COR-L47 (cell line): ENCODE measurements at regions not wholly inside any gene's neighbourhood (a gene's known extent, or its start where the extent isn't known, plus 50 kb on each side); places are given as distances from the start of the nearest gene placed in this dataset.
"Not testable (repeated sequence)": the region's sequence is repeated elsewhere in the genome, so short reads cannot be mapped to it uniquely, and the experiment has no call there.

Experiments used
- DNase-seq: peaks from one replicate; lab custom pipeline; 2025; lab: John Stamatoyannopoulos, UW

DNA sequence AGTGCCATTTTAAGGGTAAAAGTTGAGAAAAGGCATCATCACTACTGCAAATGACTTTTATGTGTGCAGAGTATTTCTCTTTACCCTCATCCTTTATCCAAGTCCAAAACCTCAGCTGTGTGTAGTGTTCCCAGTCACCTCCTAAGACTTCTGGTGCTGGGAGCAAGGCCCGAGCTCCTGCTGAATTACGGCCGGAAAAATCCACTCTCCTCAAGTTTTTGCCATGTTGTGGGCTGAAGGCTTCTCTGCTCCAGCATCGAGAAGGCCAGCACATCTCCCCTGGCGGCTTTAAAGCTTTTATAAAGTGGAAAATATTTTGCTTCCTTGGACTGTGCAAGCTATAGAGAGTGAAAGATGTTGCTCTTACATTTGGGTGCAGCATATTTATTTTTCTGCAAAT, 153.2 kb upstream of the THBS2 start:
- DNase-seq: no peak

DNA sequence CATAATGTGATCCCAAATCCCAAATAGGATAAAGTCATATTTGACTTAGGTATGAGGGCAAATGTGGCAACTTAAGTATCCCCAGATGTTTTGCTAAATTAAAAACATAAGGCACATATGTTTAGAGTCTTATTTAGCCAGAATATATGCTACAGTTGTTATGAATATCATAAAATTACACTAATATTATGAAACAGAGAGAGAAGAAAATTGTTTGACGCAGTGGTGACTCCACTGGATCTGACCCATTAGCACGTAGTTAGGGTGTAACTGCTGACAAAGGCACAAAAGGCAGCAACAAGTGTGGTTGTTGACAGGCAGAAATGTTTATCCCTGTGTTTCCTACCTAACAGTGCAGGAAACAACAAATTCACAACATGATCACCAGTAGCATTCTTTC, 152.4 kb upstream of the THBS2 start:
- no peak for DNase-seq

DNA sequence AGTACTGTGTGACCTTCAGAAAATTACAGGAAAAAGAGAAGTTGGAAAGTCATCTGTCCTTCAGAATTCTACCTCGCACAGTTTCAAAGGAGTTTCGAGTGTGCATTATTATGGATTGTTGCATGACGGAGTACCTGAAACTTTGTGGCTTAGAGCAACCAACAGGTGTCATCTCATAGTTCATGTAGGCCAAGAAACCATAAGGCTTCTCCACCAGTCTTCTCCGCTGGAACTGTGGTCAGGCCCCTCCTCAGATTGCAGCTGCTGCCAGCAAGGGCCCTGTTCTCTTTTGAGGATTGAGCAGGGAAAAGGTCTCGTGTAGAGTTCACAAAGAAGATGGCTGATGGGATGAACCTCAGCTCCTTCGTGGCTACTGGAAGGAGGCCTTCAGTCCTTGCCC, 151.2 kb upstream of the THBS2 start:
- DNase-seq: no peak

DNA sequence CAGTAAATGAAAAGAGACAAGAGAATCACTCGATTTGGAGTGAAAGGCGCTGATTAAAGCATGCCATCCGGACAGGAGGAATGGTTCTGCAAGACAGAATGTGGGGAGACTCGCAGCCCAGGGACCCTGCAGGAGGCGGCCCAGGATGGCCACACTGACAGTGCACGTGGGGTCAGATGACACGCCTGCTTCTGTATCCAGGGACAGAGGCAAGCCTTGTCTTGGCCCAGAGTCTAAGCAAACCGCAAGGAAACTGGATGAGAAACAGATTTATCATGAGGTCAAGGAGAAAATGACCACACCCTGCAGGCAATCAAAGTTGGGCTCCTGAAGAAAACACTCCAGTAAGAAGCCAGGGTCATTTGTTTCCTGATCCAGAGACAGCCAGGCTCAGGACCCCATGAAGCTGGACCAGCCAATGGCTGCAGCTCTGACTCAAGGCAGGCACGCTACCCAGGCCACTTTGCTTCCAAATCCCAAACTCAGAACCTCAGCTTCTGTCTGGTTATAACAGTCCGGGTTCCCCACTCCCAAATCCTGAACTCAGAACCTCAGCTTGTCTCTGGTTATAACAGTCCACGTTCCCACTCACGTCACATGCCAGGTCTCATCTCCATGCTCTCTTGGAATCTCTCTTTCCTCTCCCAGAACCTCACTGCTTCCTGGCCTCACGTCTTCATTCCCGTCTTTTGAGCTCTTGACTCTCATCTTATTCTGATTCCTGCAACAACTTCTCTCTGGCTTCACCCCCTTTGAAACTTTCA, 144.9 kb upstream of the THBS2 start:
- DNase-seq: no peak

DNA sequence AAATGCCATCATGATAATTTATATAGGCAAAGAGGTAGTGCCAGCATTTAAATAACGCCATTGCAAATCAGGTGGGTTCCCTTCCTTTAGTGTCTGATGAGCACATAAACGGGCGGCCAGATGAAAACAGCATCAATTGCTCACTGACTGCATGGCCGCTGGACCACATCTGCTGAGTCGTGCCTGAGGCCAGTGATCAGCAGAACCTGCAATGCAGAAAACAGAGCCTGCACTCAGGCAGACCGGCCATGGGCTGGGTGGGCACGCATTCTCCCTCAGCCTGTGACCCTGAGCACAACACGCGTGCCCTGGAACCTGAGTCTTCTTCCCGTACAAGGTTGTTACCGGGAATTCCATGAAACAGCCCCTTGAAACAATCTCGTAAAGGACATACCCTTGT, 144.0 kb upstream of the THBS2 start:
- DNase-seq: no peak

DNA sequence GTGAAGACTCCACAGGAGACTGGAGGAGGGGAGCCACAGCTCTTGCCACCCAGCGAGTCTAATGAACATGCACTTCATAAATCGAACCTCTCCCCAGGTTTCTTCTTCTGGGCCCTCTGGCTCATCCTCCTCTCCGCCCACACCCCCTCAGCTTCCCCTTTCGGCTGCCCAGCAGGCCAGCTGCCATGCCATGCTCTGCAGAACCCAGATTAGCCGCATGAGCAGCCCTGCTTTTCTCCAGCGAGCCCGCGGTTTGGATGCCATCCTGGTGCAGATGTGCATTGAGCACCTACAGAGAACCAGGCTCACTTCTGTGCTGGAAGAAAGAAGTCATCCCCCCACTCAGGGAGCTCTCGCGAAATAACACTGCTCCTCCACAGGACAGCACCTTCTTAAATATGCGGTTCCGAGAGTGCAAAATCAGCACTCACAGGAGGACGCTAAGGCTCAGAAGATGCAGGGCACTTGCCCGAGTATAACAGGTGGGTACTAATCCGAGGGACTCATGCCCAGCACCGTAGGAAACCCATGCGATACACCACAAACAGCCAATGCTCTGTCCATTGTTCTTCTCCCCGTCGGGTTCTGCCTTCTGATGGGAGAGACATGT, 143.0 kb upstream of the THBS2 start:
- no peak for DNase-seq

DNA sequence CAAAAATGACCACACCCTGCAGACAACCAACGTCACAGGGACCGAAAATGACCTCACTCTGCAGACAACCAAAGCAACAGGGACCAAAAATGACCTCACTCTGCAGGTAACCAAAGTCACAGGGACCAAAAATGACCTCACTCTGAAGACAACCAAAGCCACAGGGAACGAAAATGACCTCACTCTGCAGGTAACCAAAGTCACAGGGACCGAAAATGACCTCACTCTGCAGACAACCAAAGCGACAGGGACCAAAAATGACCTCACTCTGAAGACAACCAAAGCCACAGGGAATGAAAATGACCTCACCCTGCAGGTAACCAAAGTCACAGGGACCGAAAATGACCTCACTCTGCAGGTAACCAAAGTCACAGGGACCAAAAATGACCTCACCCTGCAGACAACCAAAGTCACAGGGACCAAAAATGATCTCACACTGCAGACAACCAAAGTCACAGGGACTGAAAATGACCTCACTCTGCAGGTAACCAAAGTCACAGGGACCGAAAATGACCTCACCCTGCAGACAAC, 142.4 kb upstream of the THBS2 start:
- DNase-seq: not testable (repeated sequence)

DNA sequence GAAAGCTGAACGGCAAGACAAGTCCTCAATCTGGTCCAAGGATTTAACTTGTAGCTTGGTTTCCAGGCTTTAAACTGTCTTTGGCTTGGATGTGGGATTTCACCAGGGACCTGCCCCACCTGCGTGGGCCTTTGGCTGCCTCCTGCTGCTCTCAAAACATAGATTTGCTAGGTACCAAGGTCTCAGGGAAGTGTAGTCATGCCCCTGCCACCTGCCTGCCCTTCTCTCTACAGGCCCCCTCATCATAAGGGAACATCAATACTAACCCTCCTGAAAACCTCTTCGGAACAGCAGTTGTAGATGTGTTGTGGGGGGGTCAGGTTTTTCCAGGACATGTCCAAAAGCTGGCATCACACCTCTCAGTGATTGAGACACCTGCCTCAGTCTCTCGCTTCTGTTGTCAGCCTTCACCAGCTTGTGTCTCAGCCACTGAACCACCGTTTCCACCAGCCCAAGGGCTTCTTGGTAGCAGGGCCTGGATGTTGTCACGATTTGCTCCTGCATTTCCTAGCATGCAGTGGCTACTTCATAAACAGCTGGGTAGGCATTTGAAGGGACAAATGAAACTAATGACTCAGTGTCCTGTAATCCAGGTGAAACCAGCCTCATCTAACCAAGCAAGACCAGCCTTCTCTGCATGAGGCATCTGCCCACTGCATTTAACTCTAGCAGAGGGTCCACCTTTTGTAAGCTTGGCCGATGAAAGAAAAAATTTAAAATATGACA, 141.6 kb upstream of the THBS2 start:
- DNase-seq: no peak

DNA sequence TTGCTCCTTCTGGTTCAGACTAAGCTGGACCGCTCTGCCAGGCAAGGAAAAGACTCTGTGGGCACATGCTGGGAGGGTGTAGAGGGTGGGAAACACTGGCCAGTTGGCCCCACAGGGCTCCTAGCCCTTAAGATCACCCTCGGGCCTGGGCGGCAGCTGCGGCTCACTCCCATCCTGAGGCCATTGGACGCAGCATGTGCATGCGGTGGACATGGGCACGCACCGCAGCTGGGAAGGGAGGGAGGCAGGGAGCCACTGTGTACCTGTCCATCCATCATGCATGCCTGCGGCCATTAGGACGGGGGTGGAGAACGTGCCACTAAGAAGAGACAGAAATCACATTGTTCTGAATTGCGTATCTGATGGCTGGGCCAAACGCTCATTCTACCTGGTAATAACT, 140.1 kb upstream of the THBS2 start:
- no peak for DNase-seq

DNA sequence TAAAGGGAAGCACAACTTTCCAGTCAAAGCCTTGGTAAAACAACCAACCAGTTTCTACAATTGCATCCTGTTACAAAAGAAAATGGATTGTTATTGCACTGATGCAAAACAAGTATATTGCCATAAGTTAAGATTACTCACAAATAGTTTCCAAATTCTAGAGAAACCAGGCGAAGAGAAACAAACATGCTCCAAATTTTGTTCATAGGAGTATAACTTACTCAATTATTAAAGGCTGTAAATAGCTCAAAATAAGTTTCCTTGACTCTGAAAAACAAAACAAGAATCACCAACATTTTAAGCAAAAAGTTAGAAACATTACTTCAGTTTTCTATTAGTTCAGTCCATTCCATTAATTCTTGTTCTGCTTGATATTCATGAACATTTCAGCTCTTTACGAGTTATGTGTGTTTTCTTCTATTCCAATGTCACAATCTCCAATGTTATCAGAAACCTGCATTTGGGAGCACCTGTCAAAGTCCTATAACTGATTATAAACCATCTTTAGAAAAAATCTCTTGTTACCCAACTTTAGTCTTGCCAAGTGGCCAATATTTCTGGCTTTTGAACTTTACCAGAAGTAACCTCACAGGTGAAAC, 137.9 kb upstream of the THBS2 start:
- no peak for DNase-seq

DNA sequence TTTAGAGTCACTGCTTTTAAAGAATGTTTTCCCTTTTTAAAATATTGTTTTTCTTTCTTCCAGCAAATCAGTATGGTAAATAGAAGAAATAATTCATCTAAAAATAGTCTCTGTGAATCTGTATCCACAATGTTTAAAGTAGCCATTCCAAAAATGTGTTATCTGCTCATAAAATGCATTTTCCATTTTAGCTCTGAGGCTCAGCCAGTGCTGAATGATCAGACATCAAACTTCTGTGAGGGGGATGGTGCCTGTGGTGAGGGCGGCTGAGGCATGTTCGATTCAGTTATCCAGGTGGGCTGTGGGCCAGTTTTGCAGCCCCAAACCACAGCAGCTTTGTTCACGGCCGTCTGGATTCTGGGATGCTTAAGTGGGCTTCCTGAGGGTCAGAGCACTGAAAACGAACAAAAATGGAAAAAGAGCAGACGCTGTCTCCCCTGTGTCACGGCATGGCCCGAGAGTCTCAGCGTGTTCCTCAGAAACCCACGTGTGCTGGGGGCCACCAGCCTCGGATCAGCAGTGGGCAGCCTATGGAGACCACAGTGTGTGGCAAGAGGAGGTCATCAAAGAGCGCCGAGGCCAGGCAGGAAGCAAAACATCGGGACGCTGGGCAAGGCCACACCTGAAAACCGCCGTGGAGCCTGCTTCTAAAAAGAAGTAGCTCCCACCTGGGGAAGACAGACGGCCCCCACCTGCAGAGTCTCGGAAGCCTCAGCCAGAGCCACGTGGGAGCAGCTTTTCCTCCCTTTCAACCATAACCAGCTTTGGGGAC, 134.9 kb upstream of the THBS2 start:
- DNase-seq: no peak

DNA sequence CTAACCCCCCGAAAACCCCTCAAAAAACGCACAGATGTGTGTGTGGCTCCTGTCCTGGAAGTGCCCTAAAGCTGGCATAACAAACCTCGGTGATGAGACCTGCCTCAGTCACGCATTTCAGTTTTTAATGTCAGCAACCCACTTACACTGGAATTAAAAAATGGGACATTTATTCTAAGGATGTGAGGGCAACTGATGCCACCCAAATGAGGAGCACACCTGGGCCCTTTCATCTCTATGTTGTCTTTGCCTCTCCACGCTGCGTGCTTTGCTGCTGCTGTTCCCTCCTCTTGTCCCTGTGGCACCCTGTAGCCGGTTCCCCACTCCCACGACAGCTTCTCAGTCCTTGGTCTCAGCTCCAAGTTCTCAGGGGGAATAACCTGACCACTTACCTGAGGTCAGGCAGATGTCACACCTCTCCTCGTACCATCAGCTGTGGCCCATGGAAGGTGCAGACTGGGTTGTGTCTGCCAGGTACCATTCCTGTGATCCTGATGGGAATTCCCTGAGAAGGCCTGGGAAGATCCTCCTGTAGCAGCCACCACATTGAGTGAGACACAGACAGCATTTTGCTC, 134.2 kb upstream of the THBS2 start:
- DNase-seq: no peak

DNA sequence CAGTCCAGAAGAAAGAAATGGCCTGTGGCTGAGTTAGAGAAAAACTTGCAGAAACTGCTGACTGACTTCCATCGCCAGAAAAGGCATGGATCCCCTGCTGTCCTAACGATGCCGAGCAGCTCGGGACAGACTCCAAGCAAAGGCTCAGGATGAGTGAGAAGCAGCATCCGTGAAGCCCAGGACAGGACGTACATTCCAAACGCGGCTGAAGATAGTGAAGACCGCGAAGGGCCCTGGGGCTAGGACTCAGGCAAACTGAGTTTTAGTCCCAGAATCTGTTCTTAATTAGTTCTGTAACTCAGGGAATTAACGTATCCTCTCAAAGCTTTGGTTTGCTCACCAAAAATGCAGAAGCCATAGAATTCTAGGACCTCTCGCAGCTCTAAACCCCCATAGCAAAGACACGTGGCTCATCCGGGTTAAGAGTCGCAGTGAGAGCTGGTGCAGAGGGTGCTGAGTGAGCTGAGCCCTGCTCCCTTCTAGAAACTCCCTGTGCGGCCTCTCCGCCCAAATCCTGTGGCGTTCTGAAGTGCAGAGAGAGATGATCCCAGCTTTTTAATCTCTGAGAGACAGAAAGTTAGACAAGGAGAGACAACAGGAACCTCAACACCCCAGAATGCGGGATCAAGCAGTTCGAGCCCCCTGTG, 132.9 kb upstream of the THBS2 start:
- DNase-seq: no peak

DNA sequence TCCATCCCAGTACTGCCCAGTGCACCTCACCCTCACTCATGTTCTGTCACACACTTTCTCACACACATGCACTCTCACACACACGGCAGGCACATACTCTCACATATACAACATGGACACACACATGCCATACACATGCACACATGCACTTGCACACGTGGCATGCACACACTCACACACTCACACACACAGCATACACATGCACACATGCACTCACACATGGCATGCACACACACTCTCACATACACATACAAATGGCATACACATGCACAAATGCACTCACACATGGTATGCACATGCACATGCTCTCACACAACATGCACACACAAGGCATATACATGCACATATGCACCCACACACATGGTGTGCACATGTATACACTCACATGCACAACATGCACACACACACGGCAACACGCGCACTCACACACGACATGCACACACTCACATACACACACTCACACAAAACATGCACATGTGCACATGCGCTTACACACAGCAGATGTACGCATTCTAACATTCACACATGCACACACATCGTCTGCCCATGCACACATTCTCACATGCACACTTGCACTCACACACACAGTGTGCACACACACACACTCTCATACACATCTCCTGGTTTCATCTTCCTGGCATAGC, 131.7 kb upstream of the THBS2 start:
- DNase-seq: no peak

DNA sequence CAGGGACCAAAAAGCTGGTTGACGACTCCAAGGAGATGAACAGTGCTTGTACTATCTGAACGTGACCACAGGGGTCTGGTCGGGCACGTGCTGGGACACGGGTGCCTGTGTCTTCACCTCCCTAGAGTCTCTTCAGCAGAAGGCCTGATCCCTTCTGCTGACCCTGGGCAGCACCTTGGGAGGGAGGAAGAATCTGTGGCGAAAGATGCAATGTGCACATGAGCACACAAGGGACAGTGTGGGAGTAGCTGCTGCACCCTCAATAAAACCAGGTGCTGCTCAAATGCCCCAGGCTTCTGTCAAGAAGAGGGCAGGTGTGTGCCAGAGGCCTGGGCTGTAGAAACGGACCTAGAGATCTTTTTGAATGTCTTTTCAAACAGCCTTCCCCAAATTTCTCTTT, 130.6 kb upstream of the THBS2 start:
- no peak for DNase-seq

DNA sequence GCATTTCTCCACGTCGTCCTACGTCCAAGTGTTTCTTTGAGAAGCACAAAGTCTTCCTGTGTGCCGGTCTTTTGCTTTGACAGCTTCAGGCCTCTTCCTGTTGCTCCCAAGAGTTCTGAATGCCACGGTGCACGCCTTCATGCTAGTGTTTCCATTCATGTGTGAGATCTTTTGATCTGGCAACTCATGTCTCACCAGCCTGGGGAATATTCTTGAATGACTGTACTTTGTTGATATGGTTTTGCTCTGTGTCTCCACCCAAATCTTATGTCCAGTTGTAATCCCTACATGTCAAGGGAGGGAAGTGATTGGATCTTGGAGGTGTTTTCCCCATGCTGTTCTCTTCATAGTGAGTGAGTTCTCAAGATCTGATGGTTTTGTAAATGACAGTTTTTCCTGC, 129.6 kb upstream of the THBS2 start:
- DNase-seq: no peak

DNA sequence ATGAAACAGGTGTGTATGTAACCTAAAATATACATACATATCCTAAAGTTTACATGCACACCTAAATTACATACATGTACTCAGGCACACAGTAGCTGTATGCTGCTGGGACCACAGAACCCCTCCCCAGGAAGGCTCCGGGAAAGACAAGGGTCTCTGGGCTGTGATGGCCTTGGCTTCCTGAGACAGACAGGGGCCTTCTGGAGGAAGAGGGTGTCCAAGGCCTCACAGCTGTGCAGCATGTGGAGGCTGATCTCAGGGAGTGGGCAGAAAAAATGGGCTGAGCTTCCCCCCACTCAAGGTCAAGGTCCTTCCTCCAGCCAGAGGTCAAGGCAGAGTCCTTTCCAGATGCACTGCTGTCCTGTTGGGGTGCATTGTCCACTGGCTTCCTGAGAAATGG, 129.1 kb upstream of the THBS2 start:
- no peak for DNase-seq

DNA sequence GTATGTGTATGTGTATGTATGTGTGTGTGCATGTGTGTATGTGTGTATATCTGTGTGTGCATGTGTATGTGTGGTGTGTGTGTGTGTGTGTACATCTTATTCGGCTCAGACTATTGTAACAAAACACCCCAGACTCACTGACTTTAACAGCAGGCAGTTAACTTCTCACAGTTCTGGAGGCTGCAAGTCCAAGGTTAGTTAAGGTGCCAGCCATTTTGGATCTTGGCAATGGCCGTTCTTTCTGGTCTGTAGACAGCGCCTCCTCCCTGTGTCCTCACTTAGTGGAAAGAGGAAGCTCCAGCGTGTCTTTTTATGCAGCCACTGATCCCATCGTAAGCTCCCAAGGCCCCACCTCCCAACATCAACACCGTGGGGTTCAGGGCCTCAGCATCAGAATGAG, 128.3 kb upstream of the THBS2 start:
- no peak for DNase-seq

DNA sequence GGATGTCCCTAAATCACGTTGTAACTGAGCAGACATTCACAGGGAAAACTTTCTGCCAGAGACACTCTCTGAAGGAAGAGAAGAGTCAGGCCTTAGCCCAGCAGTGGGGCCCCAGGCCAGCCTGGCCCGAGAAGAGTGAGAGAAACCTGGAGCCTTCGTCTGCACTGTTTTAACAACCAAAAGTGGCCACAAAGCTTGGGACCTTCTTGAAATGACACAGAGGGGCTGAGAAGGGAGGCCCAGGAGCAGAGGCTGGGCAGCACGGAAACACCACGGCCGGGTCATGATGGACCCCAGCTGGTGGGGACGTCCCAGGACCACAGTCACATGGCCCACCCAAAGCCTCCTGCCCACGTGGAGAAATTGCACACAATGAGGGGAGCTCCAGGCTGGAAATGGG, 126.8 kb upstream of the THBS2 start:
- no peak for DNase-seq

DNA sequence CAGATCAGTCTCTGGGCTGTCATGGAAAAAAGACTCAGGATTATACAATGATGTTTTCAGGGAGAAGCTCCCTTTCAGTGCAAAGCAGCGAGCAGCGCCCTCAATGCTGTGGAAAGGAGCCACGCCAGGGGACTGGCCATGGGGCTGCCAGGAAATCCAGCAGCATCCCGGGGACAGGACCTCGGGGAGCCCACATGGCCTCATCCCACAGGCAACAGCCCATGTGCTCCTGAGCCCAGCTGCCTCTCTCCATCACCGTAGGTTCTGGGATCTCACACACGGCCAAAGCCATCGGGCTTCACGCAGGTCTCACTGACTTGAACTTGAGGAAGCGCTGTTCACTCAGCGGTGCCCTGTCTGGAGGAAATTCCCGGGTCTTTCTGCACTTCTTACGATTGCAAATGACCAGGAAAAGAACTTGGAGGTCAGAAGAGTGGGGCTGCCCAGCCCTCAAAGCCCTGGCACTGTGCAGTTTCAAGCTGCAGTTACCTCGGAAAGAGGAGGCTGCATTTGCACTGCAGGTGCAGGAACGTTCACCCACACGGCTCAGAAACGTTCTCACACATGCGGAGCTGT, 125.9 kb upstream of the THBS2 start:
- no peak for DNase-seq
